ENCODE measurements at regions not wholly inside any gene's neighbourhood (a gene's known extent, or its start where the extent isn't known, plus 50 kb on each side); places are given as distances from the start of the nearest gene placed in this dataset.

DNA sequence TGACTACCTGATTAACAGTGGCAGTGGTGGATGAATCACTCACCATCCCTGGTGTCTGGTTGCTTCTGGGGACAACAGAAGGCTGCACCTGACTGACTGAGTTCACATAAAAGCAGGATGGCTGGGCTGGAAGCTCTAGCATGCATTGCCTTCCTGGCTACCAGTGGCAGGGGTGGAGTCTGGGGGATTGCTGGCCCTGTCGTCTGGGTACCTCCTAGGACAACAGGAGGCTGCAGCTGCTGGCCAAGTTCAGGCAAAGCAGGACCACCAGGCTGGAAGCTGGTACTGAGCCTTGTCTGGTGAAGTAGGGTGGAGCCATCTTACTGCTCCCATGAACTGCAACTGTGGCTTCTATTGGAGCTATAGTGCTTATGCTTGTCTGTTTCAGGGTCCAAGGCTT is 480.8 kb upstream of the CTNND2 start:
- H3K4me3 Mint-ChIP-seq (ENCODE audit: unreplicated experiment), result no peak overlapping the region
- POLR2A ChIA-PET, result no interaction called here

DNA sequence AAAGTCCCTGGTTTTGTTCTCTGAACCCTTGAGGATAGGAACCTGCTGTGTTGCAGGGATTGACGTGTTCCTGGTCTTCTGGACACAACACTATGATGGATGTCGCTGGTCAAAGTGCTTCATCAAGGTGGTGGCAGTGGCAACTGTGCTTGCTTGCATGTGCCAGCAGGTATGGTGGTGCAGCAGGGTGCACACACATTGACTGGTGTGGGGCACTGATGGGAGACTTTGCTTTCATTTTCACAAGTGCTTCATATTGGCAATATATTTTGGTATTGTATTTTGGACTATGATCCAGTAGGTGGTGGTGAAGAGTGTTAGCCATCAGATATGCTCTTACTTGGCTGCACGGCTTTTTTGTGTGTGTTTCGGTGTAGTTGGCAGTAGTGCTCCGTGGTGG is 479.8 kb upstream of the CTNND2 start:
- POLR2A ChIA-PET, result no interaction called here
- DNase-seq (ENCODE audit: unreplicated experiment), result no peak

More for the DNA sequence above, 480.8 kb upstream of the CTNND2 start:
- BruUV-seq (replicated peaks), result no TSS peak
- H3K27me3 Mint-ChIP-seq (ENCODE audit: insufficient read depth, unreplicated experiment), result no peaks in the 10 kb centered on the region
- no peaks in the 10 kb centered on the region for H3K36me3 Mint-ChIP-seq (ENCODE audit: insufficient read depth, unreplicated experiment)
- H3K9me3 Mint-ChIP-seq (ENCODE audit: unreplicated experiment), result no peaks in the 10 kb centered on the region
- no peak for DNase-seq (ENCODE audit: unreplicated experiment)
- CTCF ChIA-PET, result interaction anchor here (0.7 kb wide), 1 partner anchor 1212 kb away, joined by 3 read pairs; no protein-coding TSS in a partner anchor
- intact Hi-C loops (cut with micrococcal nuclease), result no loop called here
- H3K27ac Mint-ChIP-seq (ENCODE audit: low read depth, unreplicated experiment), result no peak overlapping the region
- H3K4me1 Mint-ChIP-seq (ENCODE audit: insufficient read depth, unreplicated experiment), result peaks cover 6% of the 10 kb centered on the region
- TF ChIP-seq, protein P1, sequence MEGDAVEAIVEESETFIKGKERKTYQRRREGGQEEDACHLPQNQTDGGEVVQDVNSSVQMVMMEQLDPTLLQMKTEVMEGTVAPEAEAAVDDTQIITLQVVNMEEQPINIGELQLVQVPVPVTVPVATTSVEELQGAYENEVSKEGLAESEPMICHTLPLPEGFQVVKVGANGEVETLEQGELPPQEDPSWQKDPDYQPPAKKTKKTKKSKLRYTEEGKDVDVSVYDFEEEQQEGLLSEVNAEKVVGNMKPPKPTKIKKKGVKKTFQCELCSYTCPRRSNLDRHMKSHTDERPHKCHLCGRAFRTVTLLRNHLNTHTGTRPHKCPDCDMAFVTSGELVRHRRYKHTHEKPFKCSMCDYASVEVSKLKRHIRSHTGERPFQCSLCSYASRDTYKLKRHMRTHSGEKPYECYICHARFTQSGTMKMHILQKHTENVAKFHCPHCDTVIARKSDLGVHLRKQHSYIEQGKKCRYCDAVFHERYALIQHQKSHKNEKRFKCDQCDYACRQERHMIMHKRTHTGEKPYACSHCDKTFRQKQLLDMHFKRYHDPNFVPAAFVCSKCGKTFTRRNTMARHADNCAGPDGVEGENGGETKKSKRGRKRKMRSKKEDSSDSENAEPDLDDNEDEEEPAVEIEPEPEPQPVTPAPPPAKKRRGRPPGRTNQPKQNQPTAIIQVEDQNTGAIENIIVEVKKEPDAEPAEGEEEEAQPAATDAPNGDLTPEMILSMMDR (IDR thresholded peaks at IDR 0.05; ENCODE audit: unreplicated experiment), result no peak

GRCh38 chr5:12367973-12368372 is 463.7 kb upstream of the CTNND2 start:
- H3K4me3 Mint-ChIP-seq (ENCODE audit: unreplicated experiment), result no peak overlapping the region
- intact Hi-C loops (cut with micrococcal nuclease), result no loop called here
- TF ChIP-seq, protein P1 (IDR thresholded peaks at IDR 0.05; ENCODE audit: unreplicated experiment), result no peak
- no peaks in the 10 kb centered on the region for H3K4me1 Mint-ChIP-seq (ENCODE audit: insufficient read depth, unreplicated experiment)
- POLR2A ChIA-PET, result no interaction called here
- H3K27me3 Mint-ChIP-seq (ENCODE audit: insufficient read depth, unreplicated experiment), result no peaks in the 10 kb centered on the region
- DNase-seq (ENCODE audit: unreplicated experiment), result no peak
- no TSS peak for BruUV-seq (replicated peaks)
- H3K27ac Mint-ChIP-seq (ENCODE audit: low read depth, unreplicated experiment), result no peak overlapping the region
- CTCF ChIA-PET, result interaction anchor here (0.6 kb wide), 1 partner anchor 1112 kb away, joined by 3 read pairs; no protein-coding TSS in a partner anchor
- H3K36me3 Mint-ChIP-seq (ENCODE audit: insufficient read depth, unreplicated experiment), result no peaks in the 10 kb centered on the region
- H3K9me3 Mint-ChIP-seq (ENCODE audit: unreplicated experiment), result no peaks in the 10 kb centered on the region

More for the DNA sequence above, 479.8 kb upstream of the CTNND2 start:
- intact Hi-C loops (cut with micrococcal nuclease), result no loop called here
- Mint-ChIP-seq H3K4me3 (ENCODE audit: unreplicated experiment) (no peak overlapping the region), H3K36me3 (ENCODE audit: insufficient read depth, unreplicated experiment) (no peaks in the 10 kb centered on the region), H3K9me3 (ENCODE audit: unreplicated experiment) (no peaks in the 10 kb centered on the region), H3K27ac (ENCODE audit: low read depth, unreplicated experiment) (no peak overlapping the region), H3K4me1 (ENCODE audit: insufficient read depth, unreplicated experiment) (peaks cover 6% of the 10 kb centered on the region), H3K27me3 (ENCODE audit: insufficient read depth, unreplicated experiment) (no peaks in the 10 kb centered on the region)
- CTCF ChIA-PET, result no interaction called here
- TF ChIP-seq, protein P1 (IDR thresholded peaks at IDR 0.05; ENCODE audit: unreplicated experiment), result no peak
- BruUV-seq (replicated peaks), result no TSS peak

GRCh38 chr5:12360218-12360617 is 456.0 kb upstream of the CTNND2 start:
- CTCF ChIA-PET, result no interaction called here
- no TSS peak for BruUV-seq (replicated peaks)

More at GRCh38 chr5:12360218-12360617, 456.0 kb upstream of the CTNND2 start:
- H3K4me3 Mint-ChIP-seq (ENCODE audit: unreplicated experiment), result no peak overlapping the region
- TF ChIP-seq, protein P1 (IDR thresholded peaks at IDR 0.05; ENCODE audit: unreplicated experiment), result no peak
- H3K36me3 Mint-ChIP-seq (ENCODE audit: insufficient read depth, unreplicated experiment), result no peaks in the 10 kb centered on the region
- H3K27ac Mint-ChIP-seq (ENCODE audit: low read depth, unreplicated experiment), result no peak overlapping the region
- intact Hi-C loops (cut with micrococcal nuclease), result no loop called here
- DNase-seq (ENCODE audit: unreplicated experiment), result no peak
- H3K27me3 Mint-ChIP-seq (ENCODE audit: insufficient read depth, unreplicated experiment), result no peaks in the 10 kb centered on the region
- peaks cover 8% of the 10 kb centered on the region for H3K9me3 Mint-ChIP-seq (ENCODE audit: unreplicated experiment)
- H3K4me1 Mint-ChIP-seq (ENCODE audit: insufficient read depth, unreplicated experiment), result no peaks in the 10 kb centered on the region
- POLR2A ChIA-PET, result no interaction called here

Data from MCF 10A (cell line).